Osteocyte (in vitro differentiated cells): ENCODE measurements at regions not wholly inside any gene's neighbourhood (a gene's known extent, or its start where the extent isn't known, plus 50 kb on each side); places are given as distances from the start of the nearest gene placed in this dataset.

Experiments
- DNase-seq: peaks from one replicate; pipeline ENCODE4 v3.0.0; 2021; ENCODE audit warnings: mixed read lengths; ENCODE audit not compliant: unreplicated experiment; ENCODE audit errors: extremely low spot score
- H3K27ac Mint-ChIP-seq: one replicate; pipeline ENCODE4 v1.8.0; 2021; ENCODE audit warnings: mild to moderate bottlenecking, mixed read lengths; ENCODE audit not compliant: unreplicated experiment
- H3K27me3 Mint-ChIP-seq: one replicate; pipeline ENCODE4 v1.8.0; 2021; ENCODE audit warnings: mixed read lengths; ENCODE audit not compliant: unreplicated experiment
- H3K36me3 Mint-ChIP-seq: one replicate; pipeline ENCODE4 v1.8.0; 2021; ENCODE audit warnings: mixed read lengths; ENCODE audit not compliant: unreplicated experiment
- H3K4me1 Mint-ChIP-seq: one replicate; pipeline ENCODE4 v1.8.0; 2021; ENCODE audit warnings: mixed read lengths; ENCODE audit not compliant: unreplicated experiment
- H3K4me3 Mint-ChIP-seq: one replicate; pipeline ENCODE4 v1.8.0; 2021; ENCODE audit warnings: mild to moderate bottlenecking, moderate library complexity, mixed read lengths; ENCODE audit not compliant: unreplicated experiment
- H3K9me3 Mint-ChIP-seq: one replicate; pipeline ENCODE4 v1.8.0; 2021; ENCODE audit warnings: mixed read lengths; ENCODE audit not compliant: unreplicated experiment
- TF ChIP-seq, protein P1 (sequence below): fragments of 200-600 bp; sonication (generic); IDR thresholded peaks from 2 replicates; pipeline ENCODE4 v1.5.0; 2021; ENCODE audit warnings: antibody characterized with exemption, mild to moderate bottlenecking, moderate library complexity

DNA sequence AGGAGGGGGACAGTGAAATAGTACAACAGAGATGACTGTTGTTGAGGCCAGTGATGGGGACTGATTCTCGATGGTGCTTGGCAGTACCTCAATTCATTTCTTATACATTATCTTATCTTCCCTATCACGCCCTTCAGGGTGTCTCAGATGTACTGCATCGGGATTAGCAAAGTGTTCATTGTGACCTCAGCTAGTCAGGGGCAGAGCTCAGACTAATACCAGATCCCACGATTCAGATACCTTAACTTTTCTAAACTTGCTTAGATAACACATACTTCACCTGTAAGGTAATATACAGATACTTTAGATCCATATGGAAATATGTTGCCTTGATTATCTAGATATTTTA, 720.6 kb downstream of the EFNB2 start:
- H3K36me3 Mint-ChIP-seq, result no peaks in the 10 kb centered on the region
- TF ChIP-seq, protein P1, sequence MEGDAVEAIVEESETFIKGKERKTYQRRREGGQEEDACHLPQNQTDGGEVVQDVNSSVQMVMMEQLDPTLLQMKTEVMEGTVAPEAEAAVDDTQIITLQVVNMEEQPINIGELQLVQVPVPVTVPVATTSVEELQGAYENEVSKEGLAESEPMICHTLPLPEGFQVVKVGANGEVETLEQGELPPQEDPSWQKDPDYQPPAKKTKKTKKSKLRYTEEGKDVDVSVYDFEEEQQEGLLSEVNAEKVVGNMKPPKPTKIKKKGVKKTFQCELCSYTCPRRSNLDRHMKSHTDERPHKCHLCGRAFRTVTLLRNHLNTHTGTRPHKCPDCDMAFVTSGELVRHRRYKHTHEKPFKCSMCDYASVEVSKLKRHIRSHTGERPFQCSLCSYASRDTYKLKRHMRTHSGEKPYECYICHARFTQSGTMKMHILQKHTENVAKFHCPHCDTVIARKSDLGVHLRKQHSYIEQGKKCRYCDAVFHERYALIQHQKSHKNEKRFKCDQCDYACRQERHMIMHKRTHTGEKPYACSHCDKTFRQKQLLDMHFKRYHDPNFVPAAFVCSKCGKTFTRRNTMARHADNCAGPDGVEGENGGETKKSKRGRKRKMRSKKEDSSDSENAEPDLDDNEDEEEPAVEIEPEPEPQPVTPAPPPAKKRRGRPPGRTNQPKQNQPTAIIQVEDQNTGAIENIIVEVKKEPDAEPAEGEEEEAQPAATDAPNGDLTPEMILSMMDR, result no peak
- H3K9me3 Mint-ChIP-seq, result no peaks in the 10 kb centered on the region
- no peaks in the 10 kb centered on the region for H3K27me3 Mint-ChIP-seq
- H3K4me1 Mint-ChIP-seq, result peaks cover 18% of the 10 kb centered on the region
- no peak overlapping the region for H3K27ac Mint-ChIP-seq
- H3K4me3 Mint-ChIP-seq, result no peak overlapping the region
- DNase-seq, result no peak

DNA sequence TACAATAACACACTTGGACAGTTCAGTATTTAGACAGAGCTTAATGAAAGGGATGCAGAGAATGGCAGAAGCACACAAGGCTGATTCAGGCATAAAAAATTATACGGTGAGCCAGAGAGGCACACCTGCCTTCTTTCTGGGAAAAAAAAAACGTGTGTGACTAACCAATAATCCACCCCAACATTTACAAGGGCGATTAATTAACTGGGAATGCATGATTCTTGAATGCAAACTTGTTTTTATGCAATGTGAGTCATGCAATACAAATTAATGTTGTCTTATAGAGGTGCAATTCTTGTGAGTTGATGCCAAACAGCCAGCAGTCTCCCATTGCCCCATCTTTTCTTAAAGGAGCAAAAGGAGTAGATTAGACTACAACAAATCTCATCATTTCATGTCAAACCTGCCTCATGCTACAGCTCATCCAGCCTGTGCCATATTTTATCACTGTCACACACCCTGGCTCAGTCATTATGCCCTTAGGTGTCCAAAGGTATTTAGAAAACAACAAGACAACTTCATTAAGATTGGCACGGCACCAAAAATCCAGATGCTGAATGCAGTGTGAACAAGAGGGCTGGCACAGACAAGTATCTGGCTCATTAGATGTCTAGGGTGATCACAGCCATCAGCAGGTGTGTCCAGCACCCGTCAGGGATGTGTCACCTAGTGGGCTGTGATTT, 721.1 kb downstream of the EFNB2 start:
- peaks cover 18% of the 10 kb centered on the region for H3K4me1 Mint-ChIP-seq
- no peaks in the 10 kb centered on the region for H3K36me3 Mint-ChIP-seq
- H3K27me3 Mint-ChIP-seq, result no peaks in the 10 kb centered on the region
- H3K27ac Mint-ChIP-seq, result no peak overlapping the region
- TF ChIP-seq, protein P1, result no peak
- no peak for DNase-seq
- H3K4me3 Mint-ChIP-seq, result no peak overlapping the region
- H3K9me3 Mint-ChIP-seq, result no peaks in the 10 kb centered on the region

DNA sequence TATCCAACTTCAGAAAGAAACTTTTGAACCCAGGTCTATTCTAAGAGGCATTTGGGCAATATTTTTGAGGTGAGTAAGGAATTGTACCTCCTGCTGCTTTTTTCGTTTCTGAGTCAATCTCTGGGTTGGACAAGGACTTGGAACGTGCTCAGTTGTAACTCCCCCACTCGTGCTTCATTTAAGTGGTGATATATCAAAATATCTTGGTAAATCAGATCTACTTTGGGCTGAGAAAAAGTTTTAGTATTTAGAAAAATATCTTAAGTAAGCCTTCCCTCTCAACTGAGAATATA, 728.9 kb downstream of the EFNB2 start:
- Mint-ChIP-seq H3K9me3 (peaks cover 4% of the 10 kb centered on the region), H3K27ac (no peak overlapping the region), H3K4me1 (peaks cover 23% of the 10 kb centered on the region), H3K36me3 (no peaks in the 10 kb centered on the region), H3K27me3 (no peaks in the 10 kb centered on the region), H3K4me3 (no peak overlapping the region)
- TF ChIP-seq, protein P1, result no peak
- DNase-seq, result no peak

DNA sequence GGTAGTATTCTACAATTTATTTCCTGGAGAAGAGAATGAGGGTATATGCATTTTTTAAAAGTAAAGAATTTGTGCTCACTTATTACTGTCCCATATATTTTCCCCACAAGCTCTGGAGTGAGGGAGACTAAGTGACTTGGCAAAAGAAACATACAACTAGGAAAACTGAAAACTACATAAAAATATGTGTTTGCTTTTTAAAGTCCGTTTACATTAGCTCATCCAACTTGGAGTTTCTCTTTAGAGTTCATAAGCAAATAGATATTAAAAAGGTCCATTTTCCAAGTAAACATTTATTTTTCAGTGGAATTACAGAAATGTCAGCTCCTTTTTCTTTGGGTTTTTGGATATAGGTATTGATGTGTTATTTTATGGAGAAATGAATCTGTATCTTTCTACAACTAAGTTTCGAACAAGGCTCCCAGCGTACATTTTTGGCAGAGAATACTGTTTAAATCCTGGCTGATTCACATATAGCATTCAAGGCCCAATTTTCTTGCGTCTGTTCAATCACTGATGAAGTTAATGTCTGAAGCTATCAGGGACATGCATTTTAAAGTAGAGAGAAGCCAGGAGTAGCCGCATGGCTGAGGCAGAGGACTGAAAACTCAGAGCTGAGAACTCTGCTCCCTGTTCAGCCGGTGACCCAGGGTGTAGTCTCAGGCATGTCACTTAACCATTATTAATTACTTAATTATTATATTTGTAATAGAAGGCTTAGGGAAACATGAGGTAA, 729.4 kb downstream of the EFNB2 start:
- H3K27me3 Mint-ChIP-seq, result no peaks in the 10 kb centered on the region
- H3K27ac Mint-ChIP-seq, result no peak overlapping the region
- H3K36me3 Mint-ChIP-seq, result no peaks in the 10 kb centered on the region
- TF ChIP-seq, protein P1, result no peak
- peaks cover 4% of the 10 kb centered on the region for H3K9me3 Mint-ChIP-seq
- peaks cover 18% of the 10 kb centered on the region for H3K4me1 Mint-ChIP-seq
- DNase-seq, result no peak
- H3K4me3 Mint-ChIP-seq, result no peak overlapping the region

DNA sequence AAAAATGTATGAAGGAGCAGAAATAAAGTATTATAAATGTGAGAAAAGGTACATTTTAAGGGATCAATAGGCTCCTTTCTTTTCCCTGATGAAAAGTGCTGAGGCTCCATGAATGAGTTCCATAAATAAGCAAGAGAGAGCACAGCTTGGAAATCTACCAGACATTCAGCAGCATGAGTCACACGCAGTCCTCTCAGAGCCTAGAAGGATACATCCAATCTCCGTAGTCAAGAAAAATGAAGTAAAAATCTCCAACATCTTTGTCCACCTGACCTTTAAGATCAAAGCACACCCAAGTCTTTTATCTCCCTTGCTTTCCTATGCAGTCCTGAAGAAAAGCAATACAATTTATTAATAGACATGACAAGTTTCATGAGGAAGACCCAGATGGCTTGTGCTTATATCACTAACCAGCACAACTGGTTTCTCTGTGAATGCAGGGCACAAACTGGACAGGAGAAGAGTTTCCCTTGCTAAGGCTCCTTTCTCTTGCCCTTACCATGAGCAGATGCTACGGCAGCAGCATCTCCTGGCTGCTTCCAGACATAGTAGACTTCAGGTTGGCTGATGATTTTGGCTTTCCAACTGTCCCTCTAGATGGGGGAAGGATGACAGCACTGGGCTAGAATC, 730.8 kb downstream of the EFNB2 start:
- no peak for DNase-seq
- H3K4me1 Mint-ChIP-seq, result peaks cover 11% of the 10 kb centered on the region
- peaks cover 4% of the 10 kb centered on the region for H3K9me3 Mint-ChIP-seq
- H3K36me3 Mint-ChIP-seq, result no peaks in the 10 kb centered on the region
- TF ChIP-seq, protein P1, result no peak
- H3K27me3 Mint-ChIP-seq, result no peaks in the 10 kb centered on the region
- no peak overlapping the region for H3K27ac Mint-ChIP-seq
- H3K4me3 Mint-ChIP-seq, result no peak overlapping the region
